IMR-90 (cell line): ENCODE measurements at regions not wholly inside any gene's neighbourhood (a gene's known extent, or its start where the extent isn't known, plus 50 kb on each side); places are given as distances from the start of the nearest gene placed in this dataset.

Source experiments
- ATAC-seq: fragments of 200-7000 bp; cut with Tn5 transposase; 2 replicates; pipeline ENCODE4 v1.9.1; 2020; ENCODE audit warnings: low read depth, mild to moderate bottlenecking, moderate library complexity
- BruUV-seq: library from RNA; stranded (reverse); fragments of 400-500 nt; replicated peaks from 2 replicates; lab custom pipeline; 2021; lab: Mats Ljungman, UMichigan
- CTCF ChIA-PET: fragments of 300-600 bp; formaldehyde crosslinking; extraction: SDS; loops from one replicate; lab custom pipeline; 2021; ENCODE audit warnings: antibody characterized with exemption; lab: Yijun Ruan, JAX
- POLR2A ChIA-PET: fragments of 300-600 bp; sonication (Branson Sonifier 250); formaldehyde crosslinking; loops from one replicate; lab custom pipeline; 2022; ENCODE audit warnings: antibody characterized with exemption; ENCODE audit not compliant: unreplicated experiment; lab: Charles Lee
- DNase-seq: peaks from one replicate; pipeline ENCODE4 v3.0.0; 2013
- H2AFZ ChIP-seq: replicated peaks from 2 replicates; pipeline ENCODE3; 2013; ENCODE audit warnings: low read length, mild to moderate bottlenecking; ENCODE audit not compliant: poor library complexity
- H2AK5ac ChIP-seq: 2 replicates; pipeline ENCODE4 v1.6.1; 2013; ENCODE audit warnings: low read depth, low read length, inconsistent platforms
- H2AK9ac ChIP-seq: replicated peaks from 2 replicates; pipeline ENCODE3; 2013; ENCODE audit warnings: mild to moderate bottlenecking, low read depth, low read length, moderate library complexity; ENCODE audit not compliant: poor library complexity
- H2BK120ac ChIP-seq: 2 replicates; pipeline ENCODE4 v1.6.1; 2013; ENCODE audit warnings: low read depth, low read length, inconsistent platforms
- H2BK15ac ChIP-seq: 3 replicates; pipeline ENCODE4 v1.6.1; 2013; ENCODE audit warnings: low read depth, low read length, inconsistent platforms
- H2BK20ac ChIP-seq: 2 replicates; pipeline ENCODE4 v1.6.1; 2013; ENCODE audit warnings: low read depth, mild to moderate bottlenecking, inconsistent platforms, low read length, moderate library complexity
- H2BK5ac ChIP-seq: 2 replicates; pipeline ENCODE4 v1.6.1; 2013; ENCODE audit warnings: mild to moderate bottlenecking, low read depth, low read length, inconsistent platforms; ENCODE audit not compliant: poor library complexity, severe bottlenecking
- H3K14ac ChIP-seq: replicated peaks from 2 replicates; pipeline ENCODE4 v1.6.1; 2013; ENCODE audit warnings: low read depth, low read length, inconsistent platforms
- H3K18ac ChIP-seq: 2 replicates; pipeline ENCODE4 v1.6.1; 2013; ENCODE audit warnings: low read depth, low read length, control low read depth
- H3K23ac ChIP-seq: 2 replicates; pipeline ENCODE4 v1.6.1; 2013; ENCODE audit warnings: low read depth, low read length, inconsistent platforms
- H3K27ac ChIP-seq: 2 replicates; pipeline ENCODE4 v1.5.1; 2013; ENCODE audit warnings: mild to moderate bottlenecking, control low read depth, low read length; ENCODE audit not compliant: insufficient read depth
- H3K27me3 ChIP-seq: 2 replicates; pipeline ENCODE4 v1.6.1; 2013; ENCODE audit warnings: low read length; ENCODE audit not compliant: control insufficient read depth, insufficient read depth
- H3K36me3 ChIP-seq: 2 replicates; pipeline ENCODE4 v1.6.1; 2013; ENCODE audit warnings: low read length, mixed read lengths; ENCODE audit not compliant: control insufficient read depth, insufficient read depth
- H3K4ac ChIP-seq: 2 replicates; pipeline ENCODE4 v1.6.1; 2013; ENCODE audit warnings: low read depth, low read length, inconsistent platforms
- H3K4me1 ChIP-seq: 2 replicates; pipeline ENCODE4 v1.6.1; 2013; ENCODE audit warnings: low read length, mixed read lengths; ENCODE audit not compliant: control insufficient read depth, insufficient read depth
- H3K4me2 ChIP-seq: 2 replicates; pipeline ENCODE4 v1.6.1; 2013; ENCODE audit warnings: low read depth, mild to moderate bottlenecking, control low read depth, low read length, moderate library complexity
- H3K4me3 ChIP-seq: 2 replicates; pipeline ENCODE4 v1.5.1; 2013; ENCODE audit warnings: low read depth, mild to moderate bottlenecking, control low read depth, low read length, moderate library complexity; ENCODE audit not compliant: insufficient read depth
- H3K56ac ChIP-seq: 2 replicates; pipeline ENCODE4 v1.6.1; 2013; ENCODE audit warnings: low read length, inconsistent platforms; ENCODE audit not compliant: insufficient read depth; ENCODE audit errors: extremely low read depth
- H3K79me1 ChIP-seq, 2 experiments: 2 replicates each; pipeline ENCODE4 v1.6.1; 2013; ENCODE audit warnings: low read length in 2 of 2, inconsistent platforms in 1 of 2, low read depth in 1 of 2
- H3K9ac ChIP-seq: 2 replicates; pipeline ENCODE4 v1.6.1; 2013; ENCODE audit warnings: low read depth, low read length, control low read depth
- H3K9me1 ChIP-seq: 2 replicates; pipeline ENCODE4 v1.6.1; 2013; ENCODE audit warnings: low read length, inconsistent platforms; ENCODE audit not compliant: insufficient read depth
- H3K9me3 ChIP-seq: 2 replicates; pipeline ENCODE4 v1.6.1; 2013; ENCODE audit warnings: low read length; ENCODE audit not compliant: control insufficient read depth, insufficient read depth
- H4K20me1 ChIP-seq: 2 replicates; pipeline ENCODE4 v1.6.1; 2013; ENCODE audit warnings: low read length, inconsistent platforms; ENCODE audit not compliant: insufficient read depth
- H4K5ac ChIP-seq: 2 replicates; pipeline ENCODE4 v1.6.1; 2013; ENCODE audit warnings: mild to moderate bottlenecking, low read depth, low read length, control low read depth
- H4K8ac ChIP-seq, 2 experiments: 2 replicates each; pipeline ENCODE4 v1.6.1; 2013; ENCODE audit warnings: low read depth in 2 of 2, low read length in 2 of 2, control low read depth in 1 of 2, inconsistent platforms in 1 of 2
- H4K91ac ChIP-seq: 2 replicates; pipeline ENCODE4 v1.6.1; 2013; ENCODE audit warnings: low read depth, low read length, inconsistent platforms; ENCODE audit not compliant: insufficient read depth
- CEBPB ChIP-seq: IDR thresholded peaks from 2 replicates; pipeline ENCODE4 v1.6.1; 2012; ENCODE audit warnings: low read depth, low read length, improper control_type of control experiment
- CHD1 ChIP-seq: IDR thresholded peaks from 2 replicates; pipeline ENCODE4 v1.6.1; 2012; ENCODE audit warnings: low read depth, low read length, improper control_type of control experiment
- MAZ ChIP-seq: IDR thresholded peaks from 2 replicates; pipeline ENCODE4 v1.6.1; 2012; ENCODE audit warnings: low read depth, mild to moderate bottlenecking, low read length, improper control_type of control experiment, moderate library complexity, borderline replicate concordance
- RFX5 ChIP-seq: IDR thresholded peaks from 2 replicates; pipeline ENCODE4 v1.8.0; 2012; ENCODE audit warnings: low read depth, mild to moderate bottlenecking, low read length, moderate library complexity
- WGBS, 2 experiments: methylation state at CpG; one replicate each; pipeline versions ENCODE4 v1.1.5 to v1.1.7; 2013; ENCODE audit warnings: missing lambda C conversion rate in 2 of 2; ENCODE audit not compliant: insufficient read length in 1 of 2; ENCODE audit errors: extremely low coverage in 2 of 2; 5-methylcytosine and 5-hydroxymethylcytosine counted together
- dilution Hi-C: fragments of 300-500 bp; cut with HindIII; formaldehyde crosslinking; loops from one replicate; pipeline ENCODE4 v1.14.3; 2018; ENCODE audit warnings: low sequenced_read_pairs; ENCODE audit not compliant: unreplicated experiment
- in situ Hi-C: fragments of 300-500 bp; cut with MboI; formaldehyde crosslinking; loops from 3 replicates; pipeline ENCODE4 v1.14.3; 2019; ENCODE audit warnings: low sequenced_read_pairs, inconsistent platforms, mixed read lengths
- intact Hi-C: fragments of 100-400 bp; cut with micrococcal nuclease; formaldehyde crosslinking; loops from 2 replicates; pipeline ENCODE4 v1.10.0; 2022

DNA sequence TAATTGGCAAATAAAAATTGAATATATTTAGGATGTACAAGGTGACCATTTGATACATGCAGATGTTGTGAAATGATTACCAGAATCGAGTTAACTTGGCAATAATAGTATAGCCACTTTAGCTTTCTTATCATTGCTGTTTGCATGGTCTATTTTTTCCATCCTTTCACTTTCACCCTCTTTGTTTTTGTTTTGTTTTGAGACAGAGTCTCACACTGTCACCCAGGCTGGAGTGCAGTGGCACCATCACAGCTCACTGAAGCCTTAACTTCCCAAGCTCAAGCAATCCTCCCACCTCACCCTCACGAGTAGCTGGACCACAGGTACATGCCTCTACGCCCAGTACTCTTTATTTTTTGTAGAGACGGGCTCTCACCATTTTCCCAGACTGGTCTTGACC lies 218.6 kb upstream of the ADGRL3 start:
- Histone ChIP-seq H3K4me1 (no peaks in the 10 kb centered on the region), H3K36me3 (no peaks in the 10 kb centered on the region), H2BK120ac (no peak overlapping the region), H2BK5ac (no peak overlapping the region), H2AK9ac (no peak overlapping the region), H2AFZ (no peak overlapping the region), H2BK15ac (no peak overlapping the region), H3K9ac (no peak overlapping the region), H3K9me1 (no peaks in the 10 kb centered on the region), H2BK20ac (no peak overlapping the region), H4K5ac (no peak overlapping the region), H3K4me2 (0 out of 2 replicates have a peak overlapping the region, but pooled peaks have one; percentile 21), H2AK5ac (no peak overlapping the region), H3K79me1 (no peaks in the 10 kb centered on the region), H4K91ac (no peak overlapping the region), H3K27me3 (no peaks in the 10 kb centered on the region), H4K20me1 (no peaks in the 10 kb centered on the region), H4K8ac (no peak overlapping the region), H3K18ac (no peak overlapping the region), H3K23ac (no peak overlapping the region), H3K4me3 (no peak overlapping the region), H3K9me3 (no peaks in the 10 kb centered on the region), H3K14ac (no peak overlapping the region), H3K27ac (no peak overlapping the region), H3K4ac (no peak overlapping the region), H3K56ac (no peak overlapping the region)
- WGBS, 2 experiments = no CpG with 5 or more reads among the region's 4 CpGs
- intact Hi-C loops = no loop called here
- in situ Hi-C loops = no loop called here
- ATAC-seq = no peak
- ChIA-PET POLR2A (no interaction called here), CTCF (no interaction called here)
- dilution Hi-C loops = no loop called here
- TF ChIP-seq RFX5 = no peak
- no peak for TF ChIP-seq MAZ
- TF ChIP-seq CEBPB = no peak
- TF ChIP-seq CHD1 = no peak
- no TSS peak for BruUV-seq
- DNase-seq = no peak
